ENCODE measurements at regions not wholly inside any gene's neighbourhood (a gene's known extent, or its start where the extent isn't known, plus 50 kb on each side); places are given as distances from the start of the nearest gene placed in this dataset.

- Histone ChIP-seq H3K27ac (ENCODE audit: low read depth, low read length) (no peak overlapping the region), H3K9ac (ENCODE audit: low read depth in 1 of 2, low read length in 2 of 2) (no peak overlapping the region), H3K9me3 (ENCODE audit: control insufficient read depth in 1 of 2, low read length in 2 of 2) (no peaks in the 10 kb centered on the region), H3K36me3 (ENCODE audit: control insufficient read depth in 1 of 2, insufficient read depth in 2 of 2, low read length in 2 of 2) (no peaks in the 10 kb centered on the region), H3K4me3 (ENCODE audit: low read depth in 1 of 2, low read length in 2 of 2) (no peak overlapping the region), H3K27me3 (ENCODE audit: control insufficient read depth in 1 of 2, insufficient read depth in 2 of 2, low read length in 2 of 2) (peaks cover 0 to 5% of the 10 kb centered on the region in 2 donors), H3K4me1 (ENCODE audit: control insufficient read depth in 1 of 2, insufficient read depth in 2 of 2, low read length in 2 of 2) (peaks cover 4 to 9% of the 10 kb centered on the region in 2 donors)
Observed at GRCh38 chr16:85998171-85998867, 99.4 kb downstream of the IRF8 start.

- no peaks in the 10 kb centered on the region for H3K27me3 ChIP-seq (ENCODE audit: control insufficient read depth in 1 of 2, insufficient read depth in 2 of 2, low read length in 2 of 2)
- no peaks in the 10 kb centered on the region for H3K36me3 ChIP-seq (ENCODE audit: control insufficient read depth in 1 of 2, insufficient read depth in 2 of 2, low read length in 2 of 2)
- H3K4me1 ChIP-seq (ENCODE audit: control insufficient read depth in 1 of 2, insufficient read depth in 2 of 2, low read length in 2 of 2): peaks cover 4 to 9% of the 10 kb centered on the region in 2 donors
- no peak overlapping the region for H3K4me3 ChIP-seq (ENCODE audit: low read depth in 1 of 2, low read length in 2 of 2)
- no peak overlapping the region for H3K27ac ChIP-seq (ENCODE audit: low read depth, low read length)
- no peak overlapping the region for H3K9ac ChIP-seq (ENCODE audit: low read depth in 1 of 2, low read length in 2 of 2)
- H3K9me3 ChIP-seq (ENCODE audit: control insufficient read depth in 1 of 2, low read length in 2 of 2): no peaks in the 10 kb centered on the region
Observed at GRCh38 chr16:85998868-85999729, 100.1 kb downstream of the IRF8 start.

- Histone ChIP-seq H3K4me1 (ENCODE audit: control insufficient read depth in 1 of 2, insufficient read depth in 2 of 2, low read length in 2 of 2) (peaks cover 4 to 9% of the 10 kb centered on the region in 2 donors), H3K36me3 (ENCODE audit: control insufficient read depth in 1 of 2, insufficient read depth in 2 of 2, low read length in 2 of 2) (no peaks in the 10 kb centered on the region), H3K4me3 (ENCODE audit: low read depth in 1 of 2, low read length in 2 of 2) (no peak overlapping the region), H3K9me3 (ENCODE audit: control insufficient read depth in 1 of 2, low read length in 2 of 2) (no peaks in the 10 kb centered on the region), H3K27me3 (ENCODE audit: control insufficient read depth in 1 of 2, insufficient read depth in 2 of 2, low read length in 2 of 2) (no peaks in the 10 kb centered on the region), H3K27ac (ENCODE audit: low read depth, low read length) (no peak overlapping the region), H3K9ac (ENCODE audit: low read depth in 1 of 2, low read length in 2 of 2) (no peak overlapping the region)
Observed at GRCh38 chr16:85999778-86000177, 100.8 kb downstream of the IRF8 start.

DNA sequence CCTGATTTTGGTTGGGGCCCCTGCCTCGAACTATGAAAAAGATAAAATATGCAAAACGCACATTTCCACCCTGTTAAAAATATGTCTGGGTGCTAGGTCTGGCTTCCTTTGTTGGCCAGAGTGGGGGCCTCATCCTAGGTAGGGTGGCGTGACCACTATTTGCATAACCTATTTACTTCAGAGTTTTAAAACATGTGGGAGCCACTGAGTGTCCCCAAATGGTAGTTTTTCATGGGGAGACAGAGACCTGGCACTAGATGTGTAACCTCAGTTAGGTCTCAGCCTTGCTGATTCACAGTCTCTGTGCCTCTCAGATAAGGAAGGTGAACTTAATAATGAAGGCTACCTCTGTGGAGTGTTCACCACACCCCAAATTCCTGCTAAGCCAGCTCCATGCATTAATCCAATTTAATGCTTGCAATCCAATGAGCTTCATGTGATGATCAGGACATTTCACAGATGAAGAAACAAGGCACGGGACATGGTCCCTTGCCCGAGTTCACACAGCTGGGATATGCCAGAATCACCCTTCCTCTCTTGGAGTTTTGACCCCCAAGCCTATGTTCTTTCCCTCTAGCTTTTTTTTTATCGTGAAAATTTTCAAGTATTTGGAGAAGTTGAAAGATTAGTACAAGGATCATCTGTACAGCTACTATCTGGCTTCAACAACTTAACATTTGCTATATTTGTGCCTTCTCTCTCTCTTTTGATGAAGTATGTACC lies 103.4 kb downstream of the IRF8 start:
- Histone ChIP-seq H3K27me3 (ENCODE audit: control insufficient read depth in 1 of 2, insufficient read depth in 2 of 2, low read length in 2 of 2) (no peaks in the 10 kb centered on the region), H3K9me3 (ENCODE audit: control insufficient read depth in 1 of 2, low read length in 2 of 2) (no peaks in the 10 kb centered on the region), H3K4me1 (ENCODE audit: control insufficient read depth in 1 of 2, insufficient read depth in 2 of 2, low read length in 2 of 2) (peaks cover 4 to 9% of the 10 kb centered on the region in 2 donors), H3K4me3 (ENCODE audit: low read depth in 1 of 2, low read length in 2 of 2) (no peak overlapping the region), H3K9ac (ENCODE audit: low read depth in 1 of 2, low read length in 2 of 2) (no peak overlapping the region), H3K27ac (ENCODE audit: low read depth, low read length) (no peak overlapping the region), H3K36me3 (ENCODE audit: control insufficient read depth in 1 of 2, insufficient read depth in 2 of 2, low read length in 2 of 2) (no peaks in the 10 kb centered on the region)

DNA sequence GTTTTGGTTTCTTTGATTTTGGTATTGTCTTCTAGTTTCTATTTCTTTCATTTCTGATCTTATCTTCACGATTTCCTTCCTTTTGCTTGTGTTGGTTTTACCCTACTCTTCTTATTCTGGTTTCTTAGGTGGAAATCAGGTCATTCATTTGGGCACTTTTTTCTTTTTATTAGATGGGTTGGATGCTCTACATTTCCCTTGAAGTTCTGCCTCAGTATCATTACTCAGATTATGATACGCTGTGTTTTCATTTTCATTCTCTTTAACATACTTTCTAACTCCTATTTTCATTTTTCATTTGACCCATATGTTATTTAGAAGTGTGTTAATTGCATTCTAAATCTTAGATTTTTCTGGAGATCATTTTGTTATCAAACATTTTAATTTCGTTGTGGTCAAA lies 108.6 kb downstream of the IRF8 start:
- Histone ChIP-seq H3K9me3 (ENCODE audit: control insufficient read depth in 1 of 2, low read length in 2 of 2) (no peaks in the 10 kb centered on the region), H3K4me1 (ENCODE audit: control insufficient read depth in 1 of 2, insufficient read depth in 2 of 2, low read length in 2 of 2) (no peaks in the 10 kb centered on the region), H3K27me3 (ENCODE audit: control insufficient read depth in 1 of 2, insufficient read depth in 2 of 2, low read length in 2 of 2) (no peaks in the 10 kb centered on the region), H3K36me3 (ENCODE audit: control insufficient read depth in 1 of 2, insufficient read depth in 2 of 2, low read length in 2 of 2) (no peaks in the 10 kb centered on the region), H3K9ac (ENCODE audit: low read depth in 1 of 2, low read length in 2 of 2) (no peak overlapping the region), H3K27ac (ENCODE audit: low read depth, low read length) (no peak overlapping the region), H3K4me3 (ENCODE audit: low read depth in 1 of 2, low read length in 2 of 2) (no peak overlapping the region)

DNA sequence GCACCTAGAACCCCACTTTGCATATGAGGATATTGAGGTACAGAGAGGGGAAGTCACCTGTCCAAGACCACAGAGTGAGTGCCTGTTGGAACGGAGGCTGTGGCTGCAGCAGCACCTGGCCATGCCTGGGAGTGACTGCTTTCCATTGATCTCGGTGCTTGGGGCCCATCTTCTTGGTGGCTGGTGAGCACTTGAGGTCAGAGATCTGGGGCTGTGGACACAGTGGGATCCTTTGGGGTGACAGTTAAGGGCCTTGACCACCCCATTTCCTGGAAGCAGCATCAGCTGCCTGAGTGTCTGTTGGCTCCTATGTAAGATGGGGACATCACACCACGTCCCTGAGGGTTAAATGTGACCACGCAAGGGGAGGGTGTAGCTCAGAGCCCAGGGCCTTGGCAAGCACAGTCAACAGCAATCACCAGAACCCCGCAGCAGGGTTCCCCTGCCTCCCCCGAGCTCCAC lies 111.7 kb downstream of the IRF8 start:
- Histone ChIP-seq H3K9ac (ENCODE audit: low read depth in 1 of 2, low read length in 2 of 2) (no peak overlapping the region), H3K4me3 (ENCODE audit: low read depth in 1 of 2, low read length in 2 of 2) (no peak overlapping the region), H3K4me1 (ENCODE audit: control insufficient read depth in 1 of 2, insufficient read depth in 2 of 2, low read length in 2 of 2) (no peaks in the 10 kb centered on the region), H3K9me3 (ENCODE audit: control insufficient read depth in 1 of 2, low read length in 2 of 2) (no peaks in the 10 kb centered on the region), H3K27ac (ENCODE audit: low read depth, low read length) (no peak overlapping the region), H3K27me3 (ENCODE audit: control insufficient read depth in 1 of 2, insufficient read depth in 2 of 2, low read length in 2 of 2) (no peaks in the 10 kb centered on the region), H3K36me3 (ENCODE audit: control insufficient read depth in 1 of 2, insufficient read depth in 2 of 2, low read length in 2 of 2) (no peaks in the 10 kb centered on the region)

- Histone ChIP-seq H3K9me3 (ENCODE audit: control insufficient read depth in 1 of 2, low read length in 2 of 2) (no peaks in the 10 kb centered on the region), H3K27me3 (ENCODE audit: control insufficient read depth in 1 of 2, insufficient read depth in 2 of 2, low read length in 2 of 2) (no peaks in the 10 kb centered on the region), H3K4me3 (ENCODE audit: low read depth in 1 of 2, low read length in 2 of 2) (no peak overlapping the region)
Observed at GRCh38 chr16:86011532-86011931, 112.6 kb downstream of the IRF8 start.

GRCh38 chr16:86012221-86012620 lies 113.3 kb downstream of the IRF8 start:
- Histone ChIP-seq H3K27me3 (ENCODE audit: control insufficient read depth in 1 of 2, insufficient read depth in 2 of 2, low read length in 2 of 2) (no peaks in the 10 kb centered on the region), H3K27ac (ENCODE audit: low read depth, low read length) (no peak overlapping the region), H3K36me3 (ENCODE audit: control insufficient read depth in 1 of 2, insufficient read depth in 2 of 2, low read length in 2 of 2) (no peaks in the 10 kb centered on the region), H3K9ac (ENCODE audit: low read depth in 1 of 2, low read length in 2 of 2) (no peak overlapping the region), H3K9me3 (ENCODE audit: control insufficient read depth in 1 of 2, low read length in 2 of 2) (no peaks in the 10 kb centered on the region), H3K4me3 (ENCODE audit: low read depth in 1 of 2, low read length in 2 of 2) (no peak overlapping the region), H3K4me1 (ENCODE audit: control insufficient read depth in 1 of 2, insufficient read depth in 2 of 2, low read length in 2 of 2) (no peaks in the 10 kb centered on the region)

More at GRCh38 chr16:86011532-86011931, 112.6 kb downstream of the IRF8 start:
- Histone ChIP-seq H3K4me1 (ENCODE audit: control insufficient read depth in 1 of 2, insufficient read depth in 2 of 2, low read length in 2 of 2) (no peaks in the 10 kb centered on the region), H3K36me3 (ENCODE audit: control insufficient read depth in 1 of 2, insufficient read depth in 2 of 2, low read length in 2 of 2) (no peaks in the 10 kb centered on the region), H3K9ac (ENCODE audit: low read depth in 1 of 2, low read length in 2 of 2) (no peak overlapping the region), H3K27ac (ENCODE audit: low read depth, low read length) (no peak overlapping the region)

- Histone ChIP-seq H3K4me3 (ENCODE audit: low read depth in 1 of 2, low read length in 2 of 2) (no peak overlapping the region), H3K36me3 (ENCODE audit: control insufficient read depth in 1 of 2, insufficient read depth in 2 of 2, low read length in 2 of 2) (no peaks in the 10 kb centered on the region), H3K27ac (ENCODE audit: low read depth, low read length) (no peak overlapping the region), H3K27me3 (ENCODE audit: control insufficient read depth in 1 of 2, insufficient read depth in 2 of 2, low read length in 2 of 2) (no peaks in the 10 kb centered on the region), H3K4me1 (ENCODE audit: control insufficient read depth in 1 of 2, insufficient read depth in 2 of 2, low read length in 2 of 2) (no peaks in the 10 kb centered on the region), H3K9me3 (ENCODE audit: control insufficient read depth in 1 of 2, low read length in 2 of 2) (no peaks in the 10 kb centered on the region), H3K9ac (ENCODE audit: low read depth in 1 of 2, low read length in 2 of 2) (no peak overlapping the region)
Observed at GRCh38 chr16:86013867-86014266, 114.9 kb downstream of the IRF8 start.

GRCh38 chr16:86015606-86016005 lies 116.6 kb downstream of the IRF8 start:
- Histone ChIP-seq H3K36me3 (ENCODE audit: control insufficient read depth in 1 of 2, insufficient read depth in 2 of 2, low read length in 2 of 2) (no peaks in the 10 kb centered on the region), H3K27me3 (ENCODE audit: control insufficient read depth in 1 of 2, insufficient read depth in 2 of 2, low read length in 2 of 2) (peaks cover 0 to 3% of the 10 kb centered on the region in 2 donors), H3K4me3 (ENCODE audit: low read depth in 1 of 2, low read length in 2 of 2) (no peak overlapping the region), H3K9ac (ENCODE audit: low read depth in 1 of 2, low read length in 2 of 2) (no peak overlapping the region), H3K4me1 (ENCODE audit: control insufficient read depth in 1 of 2, insufficient read depth in 2 of 2, low read length in 2 of 2) (no peaks in the 10 kb centered on the region), H3K9me3 (ENCODE audit: control insufficient read depth in 1 of 2, low read length in 2 of 2) (peaks cover 7 to 8% of the 10 kb centered on the region in 2 donors), H3K27ac (ENCODE audit: low read depth, low read length) (no peak overlapping the region)
